ENCODE measurements at regions not wholly inside any gene's neighbourhood (a gene's known extent, or its start where the extent isn't known, plus 50 kb on each side); places are given as distances from the start of the nearest gene placed in this dataset.

GRCh38 chr4:189096108-189096507 is 844.6 kb upstream of the FRG1 start:
- no peak overlapping the region for H3K4me3 ChIP-seq (ENCODE audit: low read depth, low read length)
- TF ChIP-seq CTCF (IDR thresholded peaks at IDR 0.05; ENCODE audit: low read depth, low read length), result no peak

- TF ChIP-seq CTCF (IDR thresholded peaks at IDR 0.05; ENCODE audit: low read depth, low read length), result 0 out of 2 replicates have a peak, but pooled peaks have one; percentile 8
- no peak overlapping the region for H3K4me3 ChIP-seq (ENCODE audit: low read depth, low read length)
These were observed 844.0 kb upstream of the FRG1 start for GRCh38 chr4:189096717-189097116.

GRCh38 chr4:189098932-189099696 is 841.6 kb upstream of the FRG1 start:
- H3K4me3 ChIP-seq (ENCODE audit: low read depth, low read length), result no peak overlapping the region
- TF ChIP-seq CTCF (IDR thresholded peaks at IDR 0.05; ENCODE audit: low read depth, low read length), result no peak

GRCh38 chr4:189113389-189113888 is 827.2 kb upstream of the FRG1 start:
- H3K4me3 ChIP-seq (ENCODE audit: low read depth, low read length), result no peak overlapping the region
- no peak for TF ChIP-seq CTCF (IDR thresholded peaks at IDR 0.05; ENCODE audit: low read depth, low read length)

- no peak for TF ChIP-seq CTCF (IDR thresholded peaks at IDR 0.05; ENCODE audit: low read depth, low read length)
These were observed 823.2 kb upstream of the FRG1 start for GRCh38 chr4:189117426-189117825.

DNA sequence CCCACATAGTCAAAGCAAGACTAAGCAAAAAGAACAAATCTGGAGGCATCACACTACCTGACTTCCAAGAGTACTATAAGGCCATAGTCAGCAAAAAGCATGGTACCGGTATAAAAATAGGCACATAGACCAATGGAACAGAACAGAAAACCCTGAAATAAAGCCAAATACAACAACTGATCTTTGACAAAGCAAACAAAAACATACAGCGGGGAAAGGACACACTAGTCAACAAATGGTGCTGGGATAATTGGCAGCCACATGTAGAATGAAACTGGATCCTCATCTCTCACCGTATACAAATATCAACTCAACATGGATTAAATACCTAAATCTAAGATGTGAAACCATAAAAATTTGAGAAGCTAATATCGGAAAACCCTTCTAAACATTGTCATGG is 819.3 kb upstream of the FRG1 start:
- TF ChIP-seq CTCF (IDR thresholded peaks at IDR 0.05; ENCODE audit: low read depth, low read length), result no peak
- no peak overlapping the region for H3K4me3 ChIP-seq (ENCODE audit: low read depth, low read length)

More at GRCh38 chr4:189117426-189117825, 823.2 kb upstream of the FRG1 start:
- H3K4me3 ChIP-seq (ENCODE audit: low read depth, low read length), result no peak overlapping the region

GRCh38 chr4:189124149-189124758 is 816.4 kb upstream of the FRG1 start:
- TF ChIP-seq CTCF (IDR thresholded peaks at IDR 0.05; ENCODE audit: low read depth, low read length), result peak; percentile 79
- H3K4me3 ChIP-seq (ENCODE audit: low read depth, low read length), result no peak overlapping the region

All from WI38 (cell line).